ENCODE measurements at regions not wholly inside any gene's neighbourhood (a gene's known extent, or its start where the extent isn't known, plus 50 kb on each side); places are given as distances from the start of the nearest gene placed in this dataset.

DNA sequence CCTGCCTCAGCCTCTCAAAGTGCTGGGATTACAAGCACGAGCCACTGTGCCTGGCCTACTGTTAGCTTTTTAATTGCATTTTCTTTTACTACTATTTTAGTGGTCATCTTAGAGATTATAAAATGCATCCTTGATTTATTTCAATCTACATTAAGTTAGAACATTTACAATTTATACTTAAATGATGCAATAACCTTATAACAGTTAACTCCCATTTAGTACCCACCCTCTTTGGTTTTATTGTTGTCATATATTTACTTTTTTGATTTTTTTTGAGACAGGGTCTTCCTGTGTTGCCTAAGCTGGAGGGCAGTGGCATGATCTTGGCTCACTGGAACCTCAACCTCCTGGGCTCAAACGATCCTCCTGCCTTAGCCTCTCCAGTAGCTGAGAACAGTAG is 77.3 kb downstream of the PPCDC start:
- no peak overlapping the region for H3K27ac ChIP-seq (ENCODE audit: low read depth, low read length)
- H3K9ac ChIP-seq (ENCODE audit: low read depth, low read length) = no peak overlapping the region
- no peaks in the 10 kb centered on the region for H3K9me3 ChIP-seq (ENCODE audit: control insufficient read depth, insufficient read depth, low read length)
- H3K4me1 ChIP-seq (ENCODE audit: control insufficient read depth, insufficient read depth, low read length) = no peaks in the 10 kb centered on the region
- no peak overlapping the region for H3K4me3 ChIP-seq (ENCODE audit: low read depth, low read length)
- H3K36me3 ChIP-seq (ENCODE audit: control insufficient read depth, insufficient read depth, low read length) = no peaks in the 10 kb centered on the region
- no peaks in the 10 kb centered on the region for H3K27me3 ChIP-seq (ENCODE audit: control insufficient read depth, insufficient read depth, low read length)

DNA sequence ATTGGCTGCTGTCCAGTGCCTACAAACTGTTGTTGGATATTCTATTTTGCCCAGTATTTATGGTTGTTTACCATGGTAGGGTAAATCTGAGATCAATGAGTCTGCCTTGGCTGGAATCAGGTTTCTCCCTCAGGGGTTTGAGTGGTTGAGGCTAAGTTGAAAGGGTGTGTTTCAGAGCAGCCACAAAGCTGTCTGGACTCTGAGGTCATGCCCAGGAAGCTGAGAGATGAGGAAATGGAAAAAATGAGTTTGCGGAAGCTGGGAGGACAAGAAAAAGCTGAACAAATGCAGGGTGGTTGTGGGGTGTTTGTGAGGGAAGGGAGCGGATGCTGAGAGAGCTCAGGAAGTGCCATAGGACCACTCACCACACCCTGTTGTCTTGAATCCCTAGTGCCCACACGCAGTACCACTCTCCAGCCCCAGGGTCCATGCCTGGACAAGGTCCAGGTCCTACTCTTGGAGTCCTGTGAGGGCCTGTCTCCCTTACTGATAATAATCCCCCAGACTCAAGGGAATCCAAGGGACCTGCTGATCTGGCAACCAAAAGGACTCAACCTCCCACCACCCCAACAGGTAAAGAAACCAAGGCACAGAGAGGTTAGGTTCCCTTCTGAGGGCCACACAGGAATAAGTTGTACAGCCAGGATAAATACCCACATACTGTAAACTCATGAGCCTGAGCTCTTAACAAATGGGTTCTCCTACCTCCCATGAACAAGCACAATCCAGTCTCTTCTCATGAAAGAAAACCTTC is 81.6 kb downstream of the PPCDC start:
- H3K4me1 ChIP-seq (ENCODE audit: control insufficient read depth, insufficient read depth, low read length) = no peaks in the 10 kb centered on the region
- H3K9ac ChIP-seq (ENCODE audit: low read depth, low read length) = no peak overlapping the region
- no peaks in the 10 kb centered on the region for H3K27me3 ChIP-seq (ENCODE audit: control insufficient read depth, insufficient read depth, low read length)
- no peak overlapping the region for H3K27ac ChIP-seq (ENCODE audit: low read depth, low read length)
- no peaks in the 10 kb centered on the region for H3K9me3 ChIP-seq (ENCODE audit: control insufficient read depth, insufficient read depth, low read length)
- no peak overlapping the region for H3K4me3 ChIP-seq (ENCODE audit: low read depth, low read length)
- no peaks in the 10 kb centered on the region for H3K36me3 ChIP-seq (ENCODE audit: control insufficient read depth, insufficient read depth, low read length)

DNA sequence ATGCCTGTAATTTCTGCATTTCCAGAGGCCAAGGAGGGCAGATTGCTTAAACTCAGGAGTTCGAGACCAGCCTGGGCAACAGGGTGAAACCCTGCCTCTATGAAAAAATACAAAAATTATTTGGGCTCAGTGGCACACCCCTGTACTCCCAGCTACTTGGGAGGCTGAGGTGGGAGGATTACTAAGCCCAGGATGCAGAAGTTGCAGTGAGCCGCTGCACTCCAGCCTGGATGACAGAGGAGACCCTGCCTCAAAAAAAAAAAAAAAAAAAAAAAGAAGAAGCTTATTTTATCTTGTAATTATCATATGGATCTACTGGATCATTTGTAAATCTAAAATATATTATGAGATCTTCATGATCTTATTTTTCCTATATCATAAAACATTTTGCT is 84.1 kb downstream of the PPCDC start:
- Histone ChIP-seq H3K4me1 (ENCODE audit: control insufficient read depth, insufficient read depth, low read length) (no peaks in the 10 kb centered on the region), H3K36me3 (ENCODE audit: control insufficient read depth, insufficient read depth, low read length) (no peaks in the 10 kb centered on the region)

DNA sequence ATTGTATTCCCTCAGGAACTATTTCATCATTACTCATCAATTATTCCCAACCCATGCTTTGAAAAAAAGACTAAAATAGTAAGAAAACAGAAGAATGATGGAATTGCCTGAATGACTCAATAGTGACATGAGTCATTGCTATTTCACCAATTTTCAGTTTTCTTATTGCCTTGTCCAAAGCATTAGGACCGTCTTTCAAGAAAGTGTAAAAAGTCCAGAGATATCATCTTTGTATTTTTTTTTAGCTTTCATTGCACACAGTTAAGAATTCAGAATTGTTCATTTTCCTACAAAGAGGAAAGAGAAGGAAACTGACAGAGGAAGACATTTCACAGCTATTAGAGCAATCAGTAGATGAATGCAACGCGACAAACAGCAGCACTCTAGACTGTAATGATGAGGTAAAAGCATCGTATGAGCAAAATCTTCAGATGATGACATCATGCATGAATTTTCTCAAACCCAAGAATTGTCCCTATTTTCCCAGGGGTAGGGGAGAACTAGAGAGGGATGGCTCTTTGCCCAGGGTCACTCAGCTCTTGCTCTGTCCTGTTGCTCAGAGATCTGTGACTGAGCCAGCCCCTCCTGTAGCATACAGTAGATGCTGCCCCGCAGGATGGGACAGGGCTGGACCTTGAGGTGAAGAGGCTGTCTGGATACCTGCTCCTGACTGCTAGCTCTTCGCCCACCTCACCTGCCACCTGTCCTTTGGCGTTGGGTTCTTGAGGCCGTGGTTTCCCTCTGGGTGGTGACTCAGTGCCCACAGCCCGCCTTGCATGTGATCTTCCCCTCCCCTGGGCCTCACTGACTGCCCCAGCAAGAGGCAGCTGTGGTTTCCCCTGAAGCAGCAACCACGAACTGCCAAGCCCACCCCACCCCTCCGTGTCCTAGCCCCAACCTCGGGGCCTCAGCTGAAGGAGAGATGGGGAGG is 84.8 kb downstream of the PPCDC start:
- Histone ChIP-seq H3K36me3 (ENCODE audit: control insufficient read depth, insufficient read depth, low read length) (no peaks in the 10 kb centered on the region), H3K4me1 (ENCODE audit: control insufficient read depth, insufficient read depth, low read length) (no peaks in the 10 kb centered on the region), H3K4me3 (ENCODE audit: low read depth, low read length) (no peak overlapping the region), H3K27me3 (ENCODE audit: control insufficient read depth, insufficient read depth, low read length) (no peaks in the 10 kb centered on the region), H3K9me3 (ENCODE audit: control insufficient read depth, insufficient read depth, low read length) (no peaks in the 10 kb centered on the region), H3K27ac (ENCODE audit: low read depth, low read length) (no peak overlapping the region), H3K9ac (ENCODE audit: low read depth, low read length) (no peak overlapping the region)

More for the DNA sequence above, 84.1 kb downstream of the PPCDC start:
- no peak overlapping the region for H3K4me3 ChIP-seq (ENCODE audit: low read depth, low read length)
- no peak overlapping the region for H3K27ac ChIP-seq (ENCODE audit: low read depth, low read length)
- no peaks in the 10 kb centered on the region for H3K27me3 ChIP-seq (ENCODE audit: control insufficient read depth, insufficient read depth, low read length)
- no peak overlapping the region for H3K9ac ChIP-seq (ENCODE audit: low read depth, low read length)
- no peaks in the 10 kb centered on the region for H3K9me3 ChIP-seq (ENCODE audit: control insufficient read depth, insufficient read depth, low read length)

DNA sequence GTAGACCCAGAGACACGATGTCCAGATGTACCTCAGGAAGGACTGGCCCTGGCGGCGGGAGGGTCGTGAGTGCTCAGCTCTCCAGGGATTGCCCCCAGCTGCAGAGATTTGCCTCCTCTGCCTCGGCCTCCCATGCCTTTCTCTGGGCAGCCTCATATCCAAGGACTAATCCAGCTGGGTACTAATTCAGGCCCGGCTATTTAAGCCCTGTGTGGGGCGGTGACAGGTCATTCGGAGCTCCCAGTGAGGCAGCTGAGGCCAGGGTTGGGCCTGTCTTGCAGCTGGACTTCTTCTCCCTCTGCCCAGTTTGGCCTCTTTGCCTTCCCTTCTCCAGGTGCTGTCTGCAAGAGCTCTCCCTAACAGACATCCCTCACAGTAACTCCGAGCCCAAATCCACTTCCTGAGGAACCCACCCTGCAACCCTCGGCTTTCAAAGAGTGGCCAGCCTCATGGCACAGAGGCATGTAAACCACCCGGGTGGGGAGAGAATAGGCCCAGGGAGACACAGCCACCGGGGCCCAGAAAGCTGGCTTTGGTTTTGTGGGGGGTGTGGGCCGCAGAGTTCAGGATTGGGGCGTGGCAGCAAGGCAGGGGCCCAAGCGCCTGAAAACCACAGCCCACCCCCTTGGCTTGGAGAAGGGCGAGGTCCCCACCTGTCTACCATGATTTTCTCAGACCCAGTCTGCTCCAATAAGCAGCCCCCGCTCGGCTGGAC is 85.8 kb downstream of the PPCDC start:
- Histone ChIP-seq H3K9ac (ENCODE audit: low read depth, low read length) (no peak overlapping the region), H3K27ac (ENCODE audit: low read depth, low read length) (no peak overlapping the region), H3K27me3 (ENCODE audit: control insufficient read depth, insufficient read depth, low read length) (no peaks in the 10 kb centered on the region), H3K4me3 (ENCODE audit: low read depth, low read length) (no peak overlapping the region), H3K36me3 (ENCODE audit: control insufficient read depth, insufficient read depth, low read length) (no peaks in the 10 kb centered on the region), H3K9me3 (ENCODE audit: control insufficient read depth, insufficient read depth, low read length) (no peaks in the 10 kb centered on the region), H3K4me1 (ENCODE audit: control insufficient read depth, insufficient read depth, low read length) (no peaks in the 10 kb centered on the region)

DNA sequence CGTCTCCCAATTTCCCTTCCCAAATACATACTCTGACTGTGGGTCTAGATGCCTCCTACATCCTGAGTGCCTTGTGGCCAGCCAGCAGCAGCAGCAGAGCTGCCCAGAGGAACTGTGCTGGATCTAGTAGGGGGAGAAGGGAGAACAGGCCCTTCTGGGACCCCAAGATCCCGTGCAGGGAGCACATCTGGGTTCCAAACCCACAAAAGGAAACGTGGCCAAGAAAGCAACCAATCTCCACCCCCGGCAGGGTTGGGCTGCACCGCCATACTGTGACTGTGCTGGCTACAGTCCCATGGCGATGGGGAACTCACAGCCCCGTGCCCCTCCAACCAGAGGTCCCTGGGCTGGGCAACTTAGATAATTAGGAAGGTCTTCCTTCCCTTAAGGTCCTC is 86.3 kb downstream of the PPCDC start:
- no peak overlapping the region for H3K4me3 ChIP-seq (ENCODE audit: low read depth, low read length)

DNA sequence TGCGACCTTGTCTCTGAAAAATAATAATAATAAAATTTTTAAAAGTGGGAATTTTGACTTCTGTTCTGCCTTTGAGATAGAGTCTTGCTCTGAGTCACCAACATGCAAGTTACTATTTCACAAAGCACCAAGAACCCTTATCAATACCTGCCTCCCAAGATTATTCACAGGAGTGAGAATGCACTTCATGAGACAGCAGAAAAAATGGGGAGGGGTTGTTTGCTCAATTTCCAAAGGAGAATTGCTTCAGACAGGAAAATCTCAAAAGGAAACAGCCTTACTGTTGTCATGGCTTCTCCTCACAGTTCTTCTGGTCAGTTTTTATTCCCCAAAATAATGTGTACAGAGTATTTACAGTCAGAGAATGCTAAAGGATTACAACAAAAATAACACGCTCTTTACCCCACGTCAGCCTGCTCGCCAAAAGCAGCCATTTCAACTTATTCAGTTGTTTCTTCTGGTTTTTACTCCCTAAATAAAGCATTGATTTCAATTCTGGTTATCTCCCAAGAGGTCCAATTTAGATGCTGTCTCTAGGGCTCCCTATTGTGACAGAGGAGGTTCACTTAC is 89.0 kb downstream of the PPCDC start:
- Histone ChIP-seq H3K36me3 (ENCODE audit: control insufficient read depth, insufficient read depth, low read length) (no peaks in the 10 kb centered on the region), H3K9ac (ENCODE audit: low read depth, low read length) (no peak overlapping the region), H3K27me3 (ENCODE audit: control insufficient read depth, insufficient read depth, low read length) (no peaks in the 10 kb centered on the region), H3K9me3 (ENCODE audit: control insufficient read depth, insufficient read depth, low read length) (no peaks in the 10 kb centered on the region), H3K4me1 (ENCODE audit: control insufficient read depth, insufficient read depth, low read length) (no peaks in the 10 kb centered on the region), H3K4me3 (ENCODE audit: low read depth, low read length) (no peak overlapping the region), H3K27ac (ENCODE audit: low read depth, low read length) (no peak overlapping the region)

More for the DNA sequence above, 86.3 kb downstream of the PPCDC start:
- Histone ChIP-seq H3K9me3 (ENCODE audit: control insufficient read depth, insufficient read depth, low read length) (no peaks in the 10 kb centered on the region), H3K4me1 (ENCODE audit: control insufficient read depth, insufficient read depth, low read length) (no peaks in the 10 kb centered on the region), H3K9ac (ENCODE audit: low read depth, low read length) (no peak overlapping the region), H3K27me3 (ENCODE audit: control insufficient read depth, insufficient read depth, low read length) (no peaks in the 10 kb centered on the region), H3K27ac (ENCODE audit: low read depth, low read length) (no peak overlapping the region), H3K36me3 (ENCODE audit: control insufficient read depth, insufficient read depth, low read length) (no peaks in the 10 kb centered on the region)

DNA sequence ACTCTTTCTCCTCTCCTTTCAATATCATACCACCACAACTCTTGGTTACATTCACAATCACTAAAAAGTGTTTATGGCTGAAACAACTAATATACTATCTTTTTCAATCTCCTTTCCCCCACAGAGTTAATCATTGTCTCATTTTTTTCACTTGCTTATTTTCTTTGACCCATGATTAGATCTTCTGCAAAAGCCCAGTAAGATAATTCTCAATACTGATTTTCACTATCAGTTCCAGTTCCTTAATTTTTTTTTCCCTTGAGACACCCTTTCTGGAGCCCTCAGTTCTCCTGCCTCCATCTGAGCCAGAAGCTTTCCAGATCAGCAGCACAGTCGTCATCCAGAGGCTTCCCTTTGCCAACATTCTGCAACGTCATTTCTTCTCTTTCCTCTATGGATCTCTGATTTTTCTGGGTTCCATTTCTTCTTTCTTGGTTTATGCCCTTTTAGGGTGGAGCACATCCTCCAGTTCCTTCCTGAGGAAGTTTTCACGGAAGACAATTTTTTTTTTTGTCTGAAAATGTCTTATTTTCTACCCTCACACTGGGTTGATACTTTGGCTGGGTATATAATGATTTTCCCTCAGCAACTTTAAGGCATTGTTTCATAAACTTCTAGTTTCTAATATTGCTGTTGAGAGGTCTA is 88.7 kb upstream of the C15orf39 start:
- no peak overlapping the region for H3K27ac ChIP-seq (ENCODE audit: low read depth, low read length)
- H3K9me3 ChIP-seq (ENCODE audit: control insufficient read depth, insufficient read depth, low read length) = no peaks in the 10 kb centered on the region
- no peak overlapping the region for H3K9ac ChIP-seq (ENCODE audit: low read depth, low read length)
- no peaks in the 10 kb centered on the region for H3K36me3 ChIP-seq (ENCODE audit: control insufficient read depth, insufficient read depth, low read length)
- no peak overlapping the region for H3K4me3 ChIP-seq (ENCODE audit: low read depth, low read length)
- no peaks in the 10 kb centered on the region for H3K4me1 ChIP-seq (ENCODE audit: control insufficient read depth, insufficient read depth, low read length)
- no peaks in the 10 kb centered on the region for H3K27me3 ChIP-seq (ENCODE audit: control insufficient read depth, insufficient read depth, low read length)

DNA sequence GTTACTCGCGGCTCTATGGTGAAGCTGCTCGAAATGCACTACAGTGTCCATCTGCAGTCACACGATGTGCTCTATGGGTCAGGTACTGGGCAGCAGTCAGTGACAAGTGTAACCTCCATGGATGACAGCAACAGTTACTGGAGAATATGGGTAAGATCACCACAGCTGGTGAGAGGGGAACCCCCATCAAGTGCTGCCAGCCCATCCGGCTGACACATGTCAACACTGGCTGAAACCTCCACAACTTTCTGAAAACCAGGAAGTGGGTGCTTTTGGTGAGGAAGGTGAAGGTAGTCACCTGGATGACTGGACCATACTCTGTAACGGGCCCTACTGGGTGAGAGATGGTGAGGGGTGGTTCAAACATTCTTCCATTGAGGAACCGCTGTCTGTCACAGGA is 87.4 kb upstream of the C15orf39 start:
- Histone ChIP-seq H3K27ac (ENCODE audit: low read depth, low read length) (no peak overlapping the region), H3K27me3 (ENCODE audit: control insufficient read depth, insufficient read depth, low read length) (no peaks in the 10 kb centered on the region), H3K9ac (ENCODE audit: low read depth, low read length) (no peak overlapping the region), H3K4me1 (ENCODE audit: control insufficient read depth, insufficient read depth, low read length) (no peaks in the 10 kb centered on the region), H3K9me3 (ENCODE audit: control insufficient read depth, insufficient read depth, low read length) (no peaks in the 10 kb centered on the region), H3K36me3 (ENCODE audit: control insufficient read depth, insufficient read depth, low read length) (no peaks in the 10 kb centered on the region), H3K4me3 (ENCODE audit: low read depth, low read length) (no peak overlapping the region)

DNA sequence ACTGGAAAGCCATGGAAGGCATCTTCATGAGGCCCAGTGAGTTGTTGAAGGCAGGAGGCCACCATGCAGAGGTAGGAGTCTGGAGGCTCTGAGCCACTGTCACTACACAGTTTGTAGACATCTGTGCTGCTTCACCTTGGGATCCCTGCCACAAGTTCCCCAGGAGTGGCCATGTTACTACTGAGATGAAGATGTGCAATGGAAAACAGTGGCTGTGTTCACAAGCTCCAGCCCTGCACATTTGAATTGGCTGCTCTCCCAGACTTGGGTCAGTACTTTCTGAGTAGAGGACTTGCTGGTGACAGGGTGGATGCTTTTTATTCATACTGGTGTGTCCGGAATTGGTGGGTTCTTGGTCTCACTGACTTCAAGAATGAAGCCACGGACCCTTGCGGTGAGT is 86.9 kb upstream of the C15orf39 start:
- H3K27me3 ChIP-seq (ENCODE audit: control insufficient read depth, insufficient read depth, low read length) = no peaks in the 10 kb centered on the region
- H3K9me3 ChIP-seq (ENCODE audit: control insufficient read depth, insufficient read depth, low read length) = no peaks in the 10 kb centered on the region
- H3K9ac ChIP-seq (ENCODE audit: low read depth, low read length) = no peak overlapping the region
- no peak overlapping the region for H3K4me3 ChIP-seq (ENCODE audit: low read depth, low read length)
- H3K27ac ChIP-seq (ENCODE audit: low read depth, low read length) = no peak overlapping the region
- H3K4me1 ChIP-seq (ENCODE audit: control insufficient read depth, insufficient read depth, low read length) = no peaks in the 10 kb centered on the region
- H3K36me3 ChIP-seq (ENCODE audit: control insufficient read depth, insufficient read depth, low read length) = no peaks in the 10 kb centered on the region

All from HUES48 (cell line).